ENCODE measurements at regions not wholly inside any gene's neighbourhood (a gene's known extent, or its start where the extent isn't known, plus 50 kb on each side); places are given as distances from the start of the nearest gene placed in this dataset.

- peak overlapping the region; percentile 41 for H3K27ac Mint-ChIP-seq
- no peaks in the 10 kb centered on the region for H3K27me3 ChIP-seq (replicated peaks in 1 of 4; ENCODE audit: control extremely low read depth in 1 of 4, control insufficient read depth in 3 of 4, insufficient read depth in 4 of 4, low read length in 3 of 4)
- no peak overlapping the region for H3K9ac ChIP-seq (ENCODE audit: low read length)
- H3K4me1 ChIP-seq (ENCODE audit: control insufficient read depth in 2 of 2, insufficient read depth in 2 of 2, low read length in 2 of 2), result peaks cover 76 to 80% of the 10 kb centered on the region in 2 donors
- ChIA-PET CTCF (no interaction called here), POLR2A (no interaction called here)
- no peaks in the 10 kb centered on the region for H3K36me3 ChIP-seq (replicated peaks in 1 of 2; ENCODE audit: control extremely low read depth in 1 of 2, control insufficient read depth in 1 of 2, extremely low read depth in 1 of 2, insufficient read depth in 2 of 2, low read length in 1 of 2)
- H3K9me3 Mint-ChIP-seq (ENCODE audit: insufficient read depth), result no peaks in the 10 kb centered on the region
- TF ChIP-seq EZH2 (IDR thresholded peaks at IDR 0.05; ENCODE audit: borderline replicate concordance, insufficient read depth, low read depth, low read length, poor library complexity, severe bottlenecking), result no peak
- no peak for DNase-seq
- no peak overlapping the region for H3K4me3 ChIP-seq (ENCODE audit: control extremely low read depth in 1 of 5, extremely low read depth in 1 of 5, insufficient read depth in 1 of 5, low read depth in 2 of 5, low read length in 4 of 5)
- no peak for ATAC-seq (ENCODE audit: low read depth)
- no peak overlapping the region for H3K4me3 Mint-ChIP-seq
- no peaks in the 10 kb centered on the region for H3K27me3 Mint-ChIP-seq
- H3K9me3 ChIP-seq (ENCODE audit: control extremely low read depth in 1 of 3, control insufficient read depth in 2 of 3, insufficient read depth in 1 of 3, low read length in 2 of 3), result peaks cover 0 to 8% (median 0%) of the 10 kb centered on the region in 3 donors
- no peak overlapping the region for H3K27ac ChIP-seq (ENCODE audit: low read length in 2 of 2)
- no peaks in the 10 kb centered on the region for H4K20me1 ChIP-seq (ENCODE audit: control insufficient read depth, insufficient read depth, low read length, poor library complexity, severe bottlenecking)
- H2AFZ ChIP-seq (ENCODE audit: insufficient read depth, low read depth, low read length, poor library complexity, severe bottlenecking), result no peak overlapping the region
- intact Hi-C loops (cut with micrococcal nuclease), result no loop called here
- H3K4me1 Mint-ChIP-seq, result peaks cover 74% of the 10 kb centered on the region
- H3K4me2 ChIP-seq (replicated peaks; ENCODE audit: low read depth, low read length, poor library complexity, severe bottlenecking), result no peak overlapping the region
- no peaks in the 10 kb centered on the region for H3K79me2 ChIP-seq (ENCODE audit: control insufficient read depth, insufficient read depth, low read length)
- WGBS (ENCODE audit: insufficient coverage), result 98% methylated on average over 5 of the region's 8 CpGs
Observed at GRCh38 chr22:48093981-48094380, 1331.5 kb downstream of the TBC1D22A start.

- Histone ChIP-seq H3K4me3 (ENCODE audit: control extremely low read depth in 1 of 5, extremely low read depth in 1 of 5, insufficient read depth in 1 of 5, low read depth in 2 of 5, low read length in 4 of 5) (no peak overlapping the region), H3K27me3 (replicated peaks in 1 of 4; ENCODE audit: control extremely low read depth in 1 of 4, control insufficient read depth in 3 of 4, insufficient read depth in 4 of 4, low read length in 3 of 4) (no peaks in the 10 kb centered on the region), H2AFZ (ENCODE audit: insufficient read depth, low read depth, low read length, poor library complexity, severe bottlenecking) (no peak overlapping the region), H3K9ac (ENCODE audit: low read length) (no peak overlapping the region), H3K36me3 (replicated peaks in 1 of 2; ENCODE audit: control extremely low read depth in 1 of 2, control insufficient read depth in 1 of 2, extremely low read depth in 1 of 2, insufficient read depth in 2 of 2, low read length in 1 of 2) (no peaks in the 10 kb centered on the region), H3K4me2 (replicated peaks; ENCODE audit: low read depth, low read length, poor library complexity, severe bottlenecking) (no peak overlapping the region), H3K27ac (ENCODE audit: low read length in 2 of 2) (no peak overlapping the region), H4K20me1 (ENCODE audit: control insufficient read depth, insufficient read depth, low read length, poor library complexity, severe bottlenecking) (no peaks in the 10 kb centered on the region), H3K4me1 (ENCODE audit: control insufficient read depth in 2 of 2, insufficient read depth in 2 of 2, low read length in 2 of 2) (peaks cover 68 to 71% of the 10 kb centered on the region in 2 donors), H3K9me3 (ENCODE audit: control extremely low read depth in 1 of 3, control insufficient read depth in 2 of 3, insufficient read depth in 1 of 3, low read length in 2 of 3) (peaks cover 0 to 9% (median 0%) of the 10 kb centered on the region in 3 donors), H3K79me2 (ENCODE audit: control insufficient read depth, insufficient read depth, low read length) (no peaks in the 10 kb centered on the region)
- Mint-ChIP-seq H3K4me3 (no peak overlapping the region), H3K4me1 (peaks cover 62% of the 10 kb centered on the region), H3K27ac (no peak overlapping the region), H3K9me3 (ENCODE audit: insufficient read depth) (no peaks in the 10 kb centered on the region), H3K27me3 (no peaks in the 10 kb centered on the region)
- 75% methylated on average over 1 of the region's 4 CpGs for WGBS (ENCODE audit: insufficient coverage)
- POLR2A ChIA-PET, result interaction anchor here (0.8 kb wide), 1 partner anchor 18 kb away, joined by 4 read pairs; no protein-coding TSS in a partner anchor
- TF ChIP-seq CTCF (IDR thresholded peaks at IDR 0.05), result no peak
- TF ChIP-seq EZH2 (IDR thresholded peaks at IDR 0.05; ENCODE audit: borderline replicate concordance, insufficient read depth, low read depth, low read length, poor library complexity, severe bottlenecking), result no peak
- no peak for DNase-seq
- no peak for ATAC-seq (ENCODE audit: low read depth)
- CTCF ChIA-PET, result no interaction called here
- intact Hi-C loops (cut with micrococcal nuclease), result no loop called here
Observed at GRCh38 chr22:48092866-48093265, 1330.4 kb downstream of the TBC1D22A start.
